Tibial nerve (tissue), 4 donors: ENCODE measurements at regions not wholly inside any gene's neighbourhood (a gene's known extent, or its start where the extent isn't known, plus 50 kb on each side); places are given as distances from the start of the nearest gene placed in this dataset.

Experiments used
- DNase-seq, 2 donors: peaks; one replicate each; pipeline ENCODE4 v3.0.0-alpha.2; 2019; ENCODE audit warnings: low spot score in 2 of 2
- H3K27ac ChIP-seq, 4 donors: fragments of 200-600 bp; sonication (generic) in 3 of 4; one replicate each; pipeline ENCODE4 v1.5.1; 2017 to 2019; ENCODE audit warnings: mild to moderate bottlenecking in 1 of 4
- H3K27me3 ChIP-seq, 2 donors: fragments of 200-600 bp; sonication (generic) in 1 of 2; one replicate each; pipeline versions ENCODE4 v1.5.1 to v1.6.0; 2017 to 2019
- H3K36me3 ChIP-seq, 3 donors: fragments of 200-600 bp; sonication (generic); one replicate each; pipeline ENCODE4 v1.5.1; 2018 to 2019
- H3K4me1 ChIP-seq, 4 donors: fragments of 200-600 bp; sonication (generic) in 3 of 4; one replicate each; pipeline ENCODE4 v1.5.1; 2017 to 2019
- H3K4me3 ChIP-seq, 4 donors: fragments of 200-600 bp; sonication (generic) in 3 of 4; one replicate each; pipeline ENCODE4 v1.5.1; 2017 to 2019; ENCODE audit warnings: mild to moderate bottlenecking in 1 of 4, moderate library complexity in 1 of 4
- H3K9me3 ChIP-seq, 4 donors: fragments of 200-600 bp; sonication (generic) in 3 of 4; one replicate each; pipeline ENCODE4 v1.5.1; 2017 to 2019
- EP300 ChIP-seq, 2 donors: sonication (generic); formaldehyde crosslinking; IDR thresholded peaks; one replicate each; pipeline ENCODE4 v1.6.1; 2017; ENCODE audit warnings: antibody characterized with exemption in 2 of 2, mild to moderate bottlenecking in 1 of 2
- POLR2A ChIP-seq, 2 donors: fragments of 450-650 bp; IDR thresholded peaks; one replicate each; pipeline ENCODE4 v1.6.1; 2017; ENCODE audit warnings: antibody characterized with exemption in 2 of 2, mild to moderate bottlenecking in 2 of 2, moderate library complexity in 2 of 2
- WGBS, 2 donors: methylation state at CpG; one replicate each; pipeline ENCODE4 v1.1.5; 2018; 5-methylcytosine and 5-hydroxymethylcytosine counted together
- TF ChIP-seq, protein P1 (sequence below), 5 experiments: fragments of 200-600 bp in 3 of 5; fragments of 450-650 bp in 2 of 5; sonication (generic) in 3 of 5; IDR thresholded peaks; one replicate each; pipeline ENCODE4 v1.5.1; 2016 to 2019; ENCODE audit warnings: antibody characterized with exemption in 5 of 5, mild to moderate bottlenecking in 3 of 5, moderate library complexity in 2 of 5

DNA sequence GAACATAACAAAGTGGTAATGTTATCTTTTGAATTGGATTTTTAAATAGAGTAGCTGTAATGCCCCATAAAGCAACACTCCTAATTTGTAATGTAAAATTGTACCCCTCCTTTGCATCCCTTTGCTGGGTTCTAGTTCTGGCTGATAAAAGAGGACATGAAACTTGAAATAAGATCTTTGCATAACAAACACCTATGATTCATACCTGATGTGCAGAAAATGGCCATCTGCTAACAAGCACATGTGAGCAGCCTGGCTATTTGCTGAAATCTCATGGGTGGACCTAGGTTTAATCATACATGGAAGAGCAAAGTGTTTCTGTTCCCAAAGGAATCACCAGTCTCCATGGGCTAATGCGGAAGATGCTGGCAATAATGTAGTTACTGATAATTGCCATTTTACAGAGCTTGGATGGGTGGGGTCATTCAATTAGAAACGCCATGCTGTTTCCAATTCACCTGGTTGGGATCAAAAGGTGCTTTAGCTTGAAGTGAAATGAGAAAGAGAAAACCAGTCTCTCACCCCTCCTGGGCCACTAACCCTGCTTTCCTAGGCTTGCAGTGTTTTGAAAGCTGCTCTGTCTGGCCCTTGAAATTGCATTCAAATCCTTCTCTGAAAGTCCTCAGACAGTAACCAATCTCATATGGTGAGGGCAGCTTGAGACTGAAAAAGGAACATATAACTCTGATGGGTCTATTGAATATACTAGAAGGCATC lies 585.1 kb downstream of the TLE4 start:
- Histone ChIP-seq H3K36me3 (no peaks in the 10 kb centered on the region), H3K27ac (no peak overlapping the region), H3K27me3 (no peaks in the 10 kb centered on the region), H3K4me3 (no peak overlapping the region), H3K4me1 (peaks cover 0 to 17% (median 4%) of the 10 kb centered on the region in 4 donors), H3K9me3 (no peaks in the 10 kb centered on the region)
- WGBS, 2 donors: 72 to 75% methylated on average over 2 of the region's 2 CpGs
- TF ChIP-seq, protein P1, sequence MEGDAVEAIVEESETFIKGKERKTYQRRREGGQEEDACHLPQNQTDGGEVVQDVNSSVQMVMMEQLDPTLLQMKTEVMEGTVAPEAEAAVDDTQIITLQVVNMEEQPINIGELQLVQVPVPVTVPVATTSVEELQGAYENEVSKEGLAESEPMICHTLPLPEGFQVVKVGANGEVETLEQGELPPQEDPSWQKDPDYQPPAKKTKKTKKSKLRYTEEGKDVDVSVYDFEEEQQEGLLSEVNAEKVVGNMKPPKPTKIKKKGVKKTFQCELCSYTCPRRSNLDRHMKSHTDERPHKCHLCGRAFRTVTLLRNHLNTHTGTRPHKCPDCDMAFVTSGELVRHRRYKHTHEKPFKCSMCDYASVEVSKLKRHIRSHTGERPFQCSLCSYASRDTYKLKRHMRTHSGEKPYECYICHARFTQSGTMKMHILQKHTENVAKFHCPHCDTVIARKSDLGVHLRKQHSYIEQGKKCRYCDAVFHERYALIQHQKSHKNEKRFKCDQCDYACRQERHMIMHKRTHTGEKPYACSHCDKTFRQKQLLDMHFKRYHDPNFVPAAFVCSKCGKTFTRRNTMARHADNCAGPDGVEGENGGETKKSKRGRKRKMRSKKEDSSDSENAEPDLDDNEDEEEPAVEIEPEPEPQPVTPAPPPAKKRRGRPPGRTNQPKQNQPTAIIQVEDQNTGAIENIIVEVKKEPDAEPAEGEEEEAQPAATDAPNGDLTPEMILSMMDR (IDR thresholded peaks at IDR 0.05): no peak
- TF ChIP-seq EP300 (IDR thresholded peaks at IDR 0.05): no peak
- no peak for TF ChIP-seq POLR2A (IDR thresholded peaks at IDR 0.05)
- DNase-seq: no peak

- Histone ChIP-seq H3K36me3 (no peaks in the 10 kb centered on the region), H3K9me3 (no peaks in the 10 kb centered on the region), H3K4me1 (peaks cover 0 to 17% (median 4%) of the 10 kb centered on the region in 4 donors), H3K4me3 (no peak overlapping the region), H3K27ac (no peak overlapping the region), H3K27me3 (no peaks in the 10 kb centered on the region)
- 65 to 75% methylated on average over 2 of the region's 2 CpGs for WGBS, 2 donors
- TF ChIP-seq, protein P1 (IDR thresholded peaks at IDR 0.05): no peak
- TF ChIP-seq POLR2A (IDR thresholded peaks at IDR 0.05): no peak
- no peak for TF ChIP-seq EP300 (IDR thresholded peaks at IDR 0.05)
- DNase-seq: no peak
Observed at GRCh38 chr9:80156262-80156661, 584.5 kb downstream of the TLE4 start.

DNA sequence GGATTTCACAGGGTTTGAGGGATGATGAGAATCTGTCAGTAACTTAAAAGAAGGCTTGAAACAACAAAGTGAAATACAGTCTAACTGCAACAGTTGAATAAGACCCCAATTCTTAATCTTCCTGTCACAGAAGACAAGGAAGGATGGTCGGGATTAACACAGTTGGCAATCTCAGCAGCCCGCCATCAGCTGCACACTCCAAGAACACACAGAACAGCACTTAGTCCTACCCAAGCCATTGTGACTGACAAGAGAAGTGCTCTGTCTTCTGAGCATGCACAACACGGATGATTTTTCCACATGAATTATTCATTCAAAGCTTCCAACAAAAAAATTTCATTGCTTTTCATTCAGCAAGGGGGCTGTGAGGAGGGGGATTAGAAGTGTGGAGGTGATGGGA lies 576.1 kb downstream of the TLE4 start:
- 47 to 57% methylated on average over 3 of the region's 3 CpGs for WGBS, 2 donors
- TF ChIP-seq POLR2A (IDR thresholded peaks at IDR 0.05) (no peak), EP300 (IDR thresholded peaks at IDR 0.05) (no peak)
- TF ChIP-seq, protein P1 (IDR thresholded peaks at IDR 0.05): no peak

DNA sequence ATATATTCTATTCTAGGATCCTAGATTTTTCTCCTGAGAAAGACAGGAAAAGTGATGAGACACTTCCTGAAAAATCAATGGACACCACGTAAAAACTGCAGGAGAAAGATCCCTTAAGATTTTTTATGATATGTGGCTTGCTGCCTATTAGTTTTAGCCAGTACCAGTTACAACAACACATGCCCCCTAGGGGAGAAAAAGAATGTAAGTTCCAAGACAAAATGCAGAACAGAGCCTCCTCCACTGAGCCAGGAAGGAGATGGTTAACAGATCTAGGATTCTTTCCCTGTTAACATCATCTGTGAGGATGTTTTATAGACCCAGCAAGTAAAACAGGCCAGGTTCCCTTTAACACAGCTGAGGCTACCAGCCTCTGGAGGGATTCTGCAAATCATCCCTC lies 574.7 kb downstream of the TLE4 start:
- Histone ChIP-seq H3K4me3 (no peak overlapping the region), H3K9me3 (peaks cover 0 to 7% (median 2%) of the 10 kb centered on the region in 4 donors), H3K4me1 (no peaks in the 10 kb centered on the region), H3K36me3 (no peaks in the 10 kb centered on the region), H3K27ac (no peak overlapping the region), H3K27me3 (no peaks in the 10 kb centered on the region)
- WGBS, 2 donors: 13 to 21% methylated on average over 1 of the region's 1 CpG
- TF ChIP-seq EP300 (IDR thresholded peaks at IDR 0.05) (no peak), POLR2A (IDR thresholded peaks at IDR 0.05) (no peak)
- TF ChIP-seq, protein P1 (IDR thresholded peaks at IDR 0.05): no peak
- DNase-seq: no peak

More for the DNA sequence above, 576.1 kb downstream of the TLE4 start:
- H3K27ac ChIP-seq: no peak overlapping the region
- H3K4me3 ChIP-seq: no peak overlapping the region
- H3K4me1 ChIP-seq: no peaks in the 10 kb centered on the region
- no peak for DNase-seq
- no peaks in the 10 kb centered on the region for H3K36me3 ChIP-seq
- H3K27me3 ChIP-seq: no peaks in the 10 kb centered on the region
- peaks cover 0 to 7% (median 2%) of the 10 kb centered on the region in 4 donors for H3K9me3 ChIP-seq

- TF ChIP-seq POLR2A (IDR thresholded peaks at IDR 0.05) (no peak), EP300 (IDR thresholded peaks at IDR 0.05) (no peak)
- TF ChIP-seq, protein P1 (IDR thresholded peaks at IDR 0.05): no peak
- WGBS, 2 donors: 78 to 87% methylated on average over 2 of the region's 2 CpGs
- H3K27ac ChIP-seq: no peak overlapping the region
- no peak overlapping the region for H3K4me3 ChIP-seq
- H3K9me3 ChIP-seq: peaks cover 0 to 6% (median 0%) of the 10 kb centered on the region in 4 donors
- DNase-seq: no peak
- H3K4me1 ChIP-seq: no peaks in the 10 kb centered on the region
- H3K36me3 ChIP-seq: no peaks in the 10 kb centered on the region
- no peaks in the 10 kb centered on the region for H3K27me3 ChIP-seq
Observed at GRCh38 chr9:80144856-80145255, 573.1 kb downstream of the TLE4 start.
